LHCN-M2 (cell line): ENCODE measurements at regions not wholly inside any gene's neighbourhood (a gene's known extent, or its start where the extent isn't known, plus 50 kb on each side); places are given as distances from the start of the nearest gene placed in this dataset.

Source experiments
- DNase-seq: peaks from one replicate; pipeline ENCODE4 v3.0.0-alpha.2; 2012; ENCODE audit warnings: low read depth

GRCh38 chr1:115204513-115204912 is 115.2 kb upstream of the TSPAN2 start:
- no peak for DNase-seq

DNA sequence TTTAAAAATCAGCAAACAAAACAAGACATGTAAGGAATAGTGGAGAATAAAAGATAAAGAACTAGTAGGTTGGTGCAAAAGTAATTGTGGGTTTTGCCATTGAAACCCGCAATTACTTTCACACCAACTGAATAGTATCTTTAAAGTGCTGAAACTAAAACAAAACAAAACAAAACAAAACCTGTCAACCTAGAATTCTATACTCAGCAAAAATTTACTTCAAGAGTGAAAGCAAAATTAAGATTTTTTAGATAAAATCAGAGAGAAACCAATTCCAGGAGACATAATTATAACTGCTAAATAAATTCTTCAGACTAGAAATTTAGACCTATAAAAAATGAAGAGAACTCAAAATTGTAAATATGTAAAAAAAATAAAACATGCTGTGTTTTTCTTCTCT is 114.0 kb upstream of the TSPAN2 start:
- DNase-seq, result no peak

DNA sequence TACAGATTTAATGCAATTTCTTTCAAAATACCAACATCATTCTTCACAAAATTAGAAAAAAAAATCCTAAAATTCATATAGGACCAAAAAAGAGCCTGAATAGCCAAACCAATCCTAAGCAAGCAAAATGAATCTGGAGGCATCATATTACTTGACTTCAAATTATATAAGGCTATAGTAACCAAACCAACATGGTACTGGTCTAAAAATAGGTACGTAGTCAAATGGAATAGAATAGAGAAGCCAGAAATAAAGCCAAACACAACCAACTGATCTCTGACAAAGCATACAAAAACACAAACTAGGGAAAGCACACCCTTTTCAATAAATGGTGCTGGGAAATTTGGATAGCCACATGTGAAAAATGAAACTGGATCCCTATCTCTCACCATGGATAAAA is 112.3 kb upstream of the TSPAN2 start:
- no peak for DNase-seq

DNA sequence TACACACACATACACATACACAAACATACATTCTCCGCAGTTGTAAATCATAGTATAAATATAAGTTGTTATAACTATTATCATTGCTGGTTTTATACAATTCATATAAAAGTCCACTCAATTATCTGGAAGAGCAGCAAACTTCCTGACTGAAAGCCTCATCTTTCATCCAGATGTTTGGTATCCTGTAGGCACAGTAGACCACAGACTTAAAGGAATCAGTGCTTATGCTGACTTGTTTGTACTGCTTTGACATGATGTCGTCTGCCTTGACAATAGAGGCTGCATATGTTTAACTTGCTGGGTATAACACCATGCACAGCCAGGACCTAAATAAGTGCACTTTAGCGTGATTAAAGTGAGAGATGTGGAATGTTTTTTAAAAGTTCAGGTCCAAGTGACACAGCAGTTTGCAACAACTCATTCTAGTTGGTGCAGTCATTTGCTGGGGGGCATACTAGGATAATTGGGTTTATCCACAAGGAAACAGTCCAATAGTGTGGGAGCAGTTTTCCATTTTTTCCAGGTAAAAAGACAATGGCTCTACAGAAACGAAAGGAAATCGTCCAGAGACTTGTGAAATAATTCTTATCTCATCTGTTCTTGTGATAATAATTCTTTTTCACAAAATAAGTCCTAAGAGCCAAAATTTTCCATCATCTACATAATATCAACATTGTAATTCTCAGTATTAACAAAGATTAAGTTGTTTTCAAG is 110.3 kb upstream of the TSPAN2 start:
- no peak for DNase-seq

DNA sequence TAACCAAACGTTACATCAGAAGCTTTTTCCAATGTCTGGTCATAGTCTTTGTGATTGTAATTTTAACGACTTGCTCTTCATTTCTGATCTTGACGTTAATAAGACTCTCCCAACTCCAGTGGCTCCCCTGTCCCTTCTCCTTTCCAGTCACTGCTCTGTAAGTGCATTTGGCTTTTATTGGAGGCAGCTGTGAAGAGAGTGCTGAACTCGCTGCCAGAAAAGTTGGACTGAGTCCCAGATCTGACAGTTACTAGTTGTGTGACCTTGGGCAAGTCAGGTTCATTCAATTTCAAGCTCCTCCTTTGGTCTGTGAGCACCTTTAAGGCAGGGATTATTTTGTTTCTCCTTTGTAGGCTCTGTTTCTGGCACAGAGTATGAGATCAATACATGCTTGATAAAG is 109.6 kb upstream of the TSPAN2 start:
- DNase-seq, result no peak

GRCh38 chr1:115196296-115196695 is 107.0 kb upstream of the TSPAN2 start:
- DNase-seq, result no peak

GRCh38 chr1:115194506-115194905 is 105.2 kb upstream of the TSPAN2 start:
- DNase-seq, result no peak

- DNase-seq, result no peak
Measured at GRCh38 chr1:115193046-115193828, 103.9 kb upstream of the TSPAN2 start.

- no peak for DNase-seq
Measured at GRCh38 chr1:115192200-115192767, 103.0 kb upstream of the TSPAN2 start.

DNA sequence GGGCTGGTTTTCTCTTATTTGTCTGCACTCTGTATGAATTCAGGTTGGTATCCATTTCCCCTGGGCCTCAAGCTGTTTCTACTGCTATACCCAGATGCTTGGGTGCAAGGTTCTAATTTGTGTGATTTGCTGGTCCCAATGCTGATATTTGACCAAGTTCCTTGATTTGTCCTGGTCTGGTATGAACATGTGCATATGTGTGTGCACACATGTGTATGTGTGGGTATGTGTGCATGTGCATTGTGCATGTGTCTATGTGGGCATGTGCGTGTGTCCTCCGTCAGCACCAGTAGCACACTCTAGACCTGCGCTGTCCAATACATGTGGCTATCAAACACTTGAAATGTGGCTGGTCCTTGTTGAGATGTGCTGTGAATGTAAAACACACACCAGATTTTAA is 102.4 kb upstream of the TSPAN2 start:
- DNase-seq, result no peak

- DNase-seq, result no peak
Measured at GRCh38 chr1:115190540-115191170, 101.4 kb upstream of the TSPAN2 start.

- peak; percentile 93 for DNase-seq
Measured at GRCh38 chr1:115189814-115190539, 100.7 kb upstream of the TSPAN2 start.

DNA sequence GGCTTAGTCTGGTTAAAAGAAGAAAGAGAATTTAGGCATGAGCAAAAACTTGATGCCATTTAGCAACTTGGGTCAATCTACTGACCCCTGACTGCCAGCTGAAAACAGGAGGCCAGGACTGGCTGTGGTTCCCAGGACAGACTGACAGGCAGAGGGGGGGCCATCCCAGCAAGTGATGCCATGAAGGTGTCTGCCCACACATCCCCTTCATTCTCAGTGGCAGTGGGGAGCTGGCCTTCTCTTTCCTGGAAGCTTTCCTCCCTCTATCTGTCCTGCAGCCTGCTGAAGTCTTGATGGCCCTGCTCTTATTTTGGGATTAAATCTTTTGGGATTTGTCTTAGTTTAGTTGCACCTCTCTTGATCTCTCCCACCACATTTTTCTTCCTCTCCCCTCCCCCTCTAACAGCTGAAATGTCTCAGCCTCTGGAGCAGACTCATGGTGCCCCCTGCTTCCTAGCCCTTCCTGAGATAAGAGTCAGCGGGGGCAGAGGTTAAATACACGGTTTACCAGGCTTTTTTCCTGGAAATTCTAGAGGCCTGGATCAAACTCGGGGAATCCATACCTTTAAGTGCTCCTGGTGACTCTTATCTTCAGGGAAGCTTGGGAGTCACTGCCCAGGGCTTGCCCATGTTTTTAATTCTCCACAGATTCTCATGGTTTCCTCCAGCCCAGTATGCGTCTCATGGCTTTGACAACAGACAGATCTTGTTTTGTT is 99.5 kb upstream of the TSPAN2 start:
- peak; percentile 37 for DNase-seq

DNA sequence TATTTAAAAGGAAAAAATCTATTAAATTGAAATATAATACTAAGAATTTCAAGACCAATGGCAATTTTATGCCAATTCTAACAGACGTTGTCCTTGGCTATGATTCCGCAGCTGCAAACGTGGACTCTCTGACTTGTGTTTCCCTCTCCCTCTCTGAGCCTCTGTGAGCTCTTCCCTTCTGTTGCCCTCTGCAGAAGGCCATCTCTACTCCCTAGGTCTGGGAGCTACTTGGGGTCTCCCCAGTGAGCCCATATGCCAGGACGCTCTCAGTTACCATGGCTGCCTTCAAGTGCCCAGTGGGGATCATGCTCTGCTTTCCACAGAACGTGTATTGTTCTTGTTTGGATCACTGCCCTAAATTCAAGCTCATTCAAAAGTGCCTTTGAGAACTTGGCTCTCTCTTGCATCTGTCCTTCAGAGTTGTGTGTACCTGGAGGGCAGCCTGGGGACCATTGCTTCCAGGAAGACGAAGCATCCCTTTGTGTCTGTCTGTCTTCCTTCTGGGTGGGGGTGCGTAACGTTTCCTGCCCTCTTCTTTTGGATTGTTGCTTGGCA is 97.5 kb upstream of the TSPAN2 start:
- no peak for DNase-seq

DNA sequence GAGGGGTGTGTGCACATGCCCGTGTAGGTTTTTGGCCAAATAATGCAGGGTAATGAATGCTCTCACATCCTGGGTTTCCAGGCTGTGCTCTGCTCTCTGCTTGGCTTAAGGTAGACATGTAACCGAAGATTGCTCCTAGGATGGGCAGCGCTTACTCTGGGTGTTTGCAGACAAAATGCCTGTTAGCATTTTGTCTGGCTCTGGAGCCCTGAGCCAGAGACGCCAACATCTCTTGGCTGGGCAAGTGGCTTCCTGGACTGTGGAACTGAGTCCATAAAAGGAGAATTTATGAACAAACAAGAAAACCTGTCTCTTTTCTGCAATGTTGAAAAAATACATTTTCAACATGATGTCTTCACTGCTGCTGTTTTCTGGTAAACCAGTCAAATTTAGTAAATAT is 96.0 kb upstream of the TSPAN2 start:
- no peak for DNase-seq

DNA sequence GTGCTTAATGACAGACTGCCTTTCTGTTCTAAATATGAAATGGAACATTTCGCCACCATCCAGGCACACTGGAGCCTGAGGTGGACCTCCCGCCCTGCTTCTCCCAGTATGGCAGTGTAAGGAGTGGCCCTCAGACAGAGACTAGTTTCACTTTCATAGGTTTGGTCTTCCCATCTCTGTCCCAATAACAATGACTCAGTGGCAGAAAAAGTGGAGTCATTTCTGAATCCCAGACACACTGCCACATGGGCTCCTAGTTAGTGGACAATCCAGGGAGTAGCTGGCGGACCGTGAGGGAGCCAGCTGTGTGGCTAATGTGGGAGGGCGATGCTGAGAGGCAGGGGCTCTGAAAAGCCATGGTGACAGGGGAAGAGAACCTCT is 95.6 kb upstream of the TSPAN2 start:
- peak; percentile 66 for DNase-seq

DNA sequence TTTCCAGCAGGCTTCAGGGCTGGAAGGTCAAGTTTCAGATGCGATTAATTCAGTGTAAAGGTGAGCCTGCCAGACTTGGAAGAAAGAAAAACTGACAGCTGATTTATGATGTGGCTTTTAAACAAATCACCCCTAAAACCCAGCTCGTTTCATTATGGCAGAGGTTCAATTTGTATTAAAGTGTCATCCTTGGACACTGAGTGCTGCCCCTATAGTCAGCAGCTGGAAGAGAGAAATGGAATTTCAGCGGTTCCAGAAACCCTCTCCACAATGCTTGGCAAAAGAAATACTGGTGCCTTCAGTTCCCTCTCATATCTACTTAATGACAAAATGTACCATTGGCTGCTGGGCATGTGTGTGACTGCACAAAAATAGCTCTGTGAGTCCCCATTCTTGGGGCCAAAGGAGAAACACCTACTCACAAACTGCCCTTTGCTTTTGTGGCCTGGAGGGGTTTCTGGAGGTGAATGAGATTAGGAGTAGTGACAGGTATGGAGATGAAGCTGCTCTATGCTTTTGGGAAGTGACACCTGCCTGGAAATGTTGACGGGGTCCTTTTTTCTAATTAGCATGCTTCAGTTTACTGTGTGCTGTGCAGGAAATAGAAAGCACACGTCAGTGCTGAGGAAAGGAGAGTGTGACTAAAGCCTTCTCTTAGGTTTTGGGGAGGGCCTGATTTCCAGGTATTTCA is 95.1 kb upstream of the TSPAN2 start:
- no peak for DNase-seq

DNA sequence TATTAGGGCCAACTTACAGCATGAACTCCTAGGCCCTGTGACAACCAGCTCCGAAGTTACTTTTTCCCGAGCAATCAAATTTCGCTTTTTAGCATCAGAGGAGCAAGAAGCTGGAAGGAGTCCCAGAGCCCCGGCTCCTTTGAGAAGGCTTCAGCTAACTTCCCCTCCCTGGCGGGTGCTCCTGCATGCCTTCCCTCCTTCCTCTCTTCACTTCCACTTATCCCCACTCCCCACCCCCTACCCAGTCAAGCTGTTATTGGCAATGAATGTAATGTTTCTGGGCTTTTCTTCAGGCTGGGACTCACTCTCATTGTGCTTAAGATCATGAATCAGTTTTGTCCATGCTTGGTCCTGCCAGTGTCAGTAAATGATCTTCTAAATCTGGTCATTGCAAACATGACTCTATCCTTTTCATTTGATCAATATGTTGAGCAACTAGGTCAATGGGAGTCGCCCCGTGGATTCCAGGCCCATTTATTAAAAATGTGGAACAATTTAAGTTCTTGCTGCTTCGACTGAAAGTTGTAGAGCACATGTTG is 94.5 kb upstream of the TSPAN2 start:
- DNase-seq, result no peak

DNA sequence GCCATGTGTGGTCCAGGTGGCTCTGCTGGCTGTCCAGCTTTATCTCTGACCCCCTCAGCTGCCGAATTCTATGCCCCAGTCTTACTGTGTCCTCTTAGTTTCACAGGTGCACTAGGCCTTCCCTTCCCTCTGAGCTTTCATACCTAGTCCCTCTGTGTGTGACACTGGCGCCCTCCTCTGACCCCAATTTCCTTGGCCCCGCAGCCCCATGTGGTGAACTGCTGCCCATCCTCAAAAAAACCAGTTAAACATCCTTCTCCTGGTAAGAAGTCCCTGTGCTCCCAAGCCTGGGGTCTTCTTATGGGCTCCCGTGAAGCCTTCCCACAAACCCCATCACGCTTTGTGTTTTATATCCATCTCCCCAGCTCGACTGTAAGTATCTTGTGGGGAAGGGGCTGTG is 93.9 kb upstream of the TSPAN2 start:
- DNase-seq, result no peak
